NCI-H1105 treated with DMSO at 0.1 percent for 48 hours (cell line): ENCODE measurements at regions not wholly inside any gene's neighbourhood (a gene's known extent, or its start where the extent isn't known, plus 50 kb on each side); places are given as distances from the start of the nearest gene placed in this dataset.
"Not testable (repeated sequence)": the region's sequence is repeated elsewhere in the genome, so short reads cannot be mapped to it uniquely, and the experiment has no call there.

ENCODE experiments used
- DNase-seq: peaks from one replicate; lab custom pipeline; 2025; lab: John Stamatoyannopoulos, UW

DNA sequence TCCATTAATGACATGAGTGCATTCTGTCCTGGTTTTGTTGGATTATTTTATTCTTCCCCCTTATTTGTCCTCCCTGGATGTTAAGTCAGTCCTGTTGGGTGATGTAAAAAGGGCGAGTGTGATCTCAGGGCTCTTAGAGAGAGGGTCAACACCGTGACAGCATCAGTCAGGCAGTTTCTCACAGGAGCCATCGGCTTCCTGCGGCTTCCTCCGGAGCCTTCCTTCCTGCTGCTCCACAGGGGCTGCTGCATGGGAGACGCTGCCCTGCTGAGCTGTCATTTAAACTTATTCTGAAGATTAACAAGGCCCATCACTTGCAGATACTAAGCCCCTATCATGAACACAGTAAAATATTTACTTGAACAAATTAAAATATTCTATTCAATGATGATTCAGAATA is 211.3 kb downstream of the SPATA31A1 start:
- not testable (repeated sequence) for DNase-seq

GRCh38 chr9:39567396-39567795 is 211.9 kb downstream of the SPATA31A1 start:
- DNase-seq, result not testable (repeated sequence)

- not testable (repeated sequence) for DNase-seq
Observed at GRCh38 chr9:39568900-39569299, 213.4 kb downstream of the SPATA31A1 start.

GRCh38 chr9:39573024-39574022 is 217.9 kb downstream of the SPATA31A1 start:
- not testable (repeated sequence) for DNase-seq

GRCh38 chr9:39579000-39579399 is 223.5 kb downstream of the SPATA31A1 start:
- DNase-seq, result not testable (repeated sequence)

DNA sequence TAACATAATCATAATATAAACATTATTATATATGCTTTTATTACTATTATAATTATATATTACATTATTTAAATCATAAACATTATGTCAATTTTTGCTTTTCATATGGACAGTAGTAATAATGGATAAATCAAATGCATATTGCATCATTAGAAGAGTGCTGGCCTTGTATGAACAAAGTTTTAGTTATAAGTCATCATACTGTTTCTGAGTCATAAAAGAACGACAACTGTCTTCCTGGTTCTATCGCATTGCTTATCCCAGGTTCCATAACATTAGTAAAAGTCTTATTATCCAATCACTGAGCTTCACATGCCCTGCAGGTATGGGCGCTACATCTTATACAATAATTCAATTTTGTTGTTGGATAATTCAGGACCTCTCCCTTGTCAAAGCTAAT is 225.8 kb downstream of the SPATA31A1 start:
- not testable (repeated sequence) for DNase-seq

DNA sequence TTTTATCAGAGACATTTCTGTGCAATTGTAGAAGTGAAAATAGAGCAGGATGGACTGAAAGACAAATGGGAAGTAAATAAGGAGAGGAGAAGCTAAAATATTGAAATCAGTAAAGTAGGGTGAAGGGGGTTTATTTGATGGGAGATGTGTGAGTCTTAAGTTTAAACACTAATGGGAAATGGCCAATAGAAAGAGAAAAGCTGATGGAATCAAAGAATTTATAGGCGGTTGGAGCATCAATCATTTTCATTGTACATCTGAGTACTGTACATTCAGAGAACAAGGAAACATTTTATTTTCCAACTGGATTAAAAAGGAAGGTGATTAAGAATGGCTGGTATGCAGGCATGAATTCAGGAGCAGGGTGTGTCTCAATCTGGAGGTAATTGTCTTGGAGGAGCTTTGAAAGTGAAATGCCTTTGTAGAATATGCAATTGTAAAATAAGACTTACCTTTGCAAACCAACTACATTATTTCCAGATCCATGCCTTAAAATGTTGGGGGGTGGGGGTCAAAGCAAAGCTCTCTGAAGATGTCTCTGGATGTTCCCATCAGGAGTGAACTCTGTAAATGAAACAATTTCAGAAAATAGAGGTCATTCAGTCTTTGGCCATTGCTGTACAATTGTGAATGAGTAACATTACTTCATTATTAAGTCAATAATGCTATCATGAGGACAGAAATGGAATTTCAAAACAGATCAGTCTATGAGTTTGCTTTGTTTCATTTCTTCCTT is 227.4 kb downstream of the SPATA31A1 start:
- DNase-seq, result not testable (repeated sequence)

GRCh38 chr9:39583413-39583747 is 227.9 kb downstream of the SPATA31A1 start:
- not testable (repeated sequence) for DNase-seq

- not testable (repeated sequence) for DNase-seq
Observed at GRCh38 chr9:39585233-39585632, 229.8 kb downstream of the SPATA31A1 start.

DNA sequence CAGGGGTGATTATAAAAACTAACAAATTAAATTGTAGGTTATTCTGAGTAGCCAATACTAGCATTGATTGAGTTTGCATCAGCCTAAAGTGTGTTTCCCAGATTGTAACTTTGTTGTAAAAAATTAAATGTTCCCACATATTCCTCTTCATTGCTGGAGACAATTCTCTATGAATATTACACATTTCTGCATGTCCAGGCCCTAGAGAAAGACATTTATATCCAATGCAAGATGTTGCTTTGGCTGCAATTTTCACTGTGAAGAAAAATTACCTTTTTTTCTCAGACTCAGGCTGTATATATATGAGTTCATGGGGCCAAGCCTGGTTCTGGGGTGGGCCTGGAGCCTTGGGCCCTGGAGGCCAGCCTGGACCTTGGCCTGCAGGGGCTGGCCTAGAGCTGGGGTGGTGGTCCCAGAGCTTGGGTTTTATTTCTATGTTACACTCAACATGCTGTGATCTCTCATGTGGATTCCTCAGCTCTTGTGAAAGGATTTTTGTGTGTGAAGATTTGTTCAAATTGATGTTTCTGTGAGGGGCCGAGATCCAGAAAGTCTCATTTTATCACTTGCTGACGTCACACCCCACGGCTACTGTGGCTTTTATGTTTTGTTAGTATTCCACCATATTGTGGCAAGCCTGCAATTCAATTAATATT is 232.5 kb downstream of the SPATA31A1 start:
- no peak for DNase-seq

DNA sequence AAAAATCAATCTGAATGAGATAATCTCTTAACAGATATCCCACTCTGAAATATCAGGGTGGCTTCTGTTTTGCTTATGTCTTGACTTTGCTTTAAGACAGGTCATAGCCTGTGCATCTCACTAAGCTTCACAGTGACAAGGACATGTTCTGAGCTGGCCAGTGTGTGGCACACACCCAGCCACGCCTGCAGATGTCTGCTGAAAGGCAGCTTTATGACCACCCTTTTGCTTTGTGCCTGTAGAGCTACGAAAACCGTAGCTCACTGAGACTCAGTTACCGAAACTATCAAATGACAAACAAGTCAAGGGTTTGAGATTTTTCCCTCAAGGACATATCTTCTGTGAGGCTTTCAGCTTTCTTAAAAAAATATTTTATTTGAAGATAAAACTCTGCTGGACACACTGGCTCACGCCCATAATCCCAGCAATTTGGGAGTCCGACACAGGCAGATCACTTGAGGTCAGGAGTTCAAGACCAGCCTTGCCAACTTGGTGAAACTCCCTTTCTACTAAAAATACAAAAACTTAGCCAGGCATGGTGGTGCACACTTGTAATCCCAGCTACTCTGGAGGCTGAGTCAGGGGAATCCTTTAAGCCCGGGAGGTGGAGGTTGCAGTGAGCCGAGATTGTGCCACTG is 233.2 kb downstream of the SPATA31A1 start:
- no peak for DNase-seq

GRCh38 chr9:39604089-39604488 is 248.6 kb downstream of the SPATA31A1 start:
- not testable (repeated sequence) for DNase-seq

- DNase-seq, result not testable (repeated sequence)
Observed at GRCh38 chr9:39611449-39612231, 256.2 kb downstream of the SPATA31A1 start.

- DNase-seq, result not testable (repeated sequence)
Observed at GRCh38 chr9:39616480-39616879, 261.0 kb downstream of the SPATA31A1 start.

DNA sequence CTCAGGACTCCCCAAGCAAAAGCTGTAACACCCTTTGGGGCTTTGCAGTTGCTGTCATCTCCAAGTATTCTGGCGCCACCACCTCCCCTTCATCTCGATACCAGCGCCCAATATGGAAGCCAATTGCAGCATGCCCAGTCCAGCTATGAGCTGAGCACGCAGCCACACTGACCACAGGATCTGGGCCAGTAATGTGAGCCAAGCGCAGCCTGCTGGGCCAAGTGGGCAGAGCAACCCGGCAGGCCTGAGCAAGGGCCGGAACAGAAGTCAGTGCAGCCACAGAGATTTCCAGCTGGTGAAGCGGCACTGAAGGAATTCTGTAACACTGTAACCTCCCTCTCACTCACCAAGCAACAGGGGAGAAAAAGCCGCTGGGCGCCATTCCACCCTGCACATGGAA is 268.6 kb downstream of the SPATA31A1 start:
- not testable (repeated sequence) for DNase-seq

- not testable (repeated sequence) for DNase-seq
Observed at GRCh38 chr9:39632071-39632470, 276.6 kb downstream of the SPATA31A1 start.

DNA sequence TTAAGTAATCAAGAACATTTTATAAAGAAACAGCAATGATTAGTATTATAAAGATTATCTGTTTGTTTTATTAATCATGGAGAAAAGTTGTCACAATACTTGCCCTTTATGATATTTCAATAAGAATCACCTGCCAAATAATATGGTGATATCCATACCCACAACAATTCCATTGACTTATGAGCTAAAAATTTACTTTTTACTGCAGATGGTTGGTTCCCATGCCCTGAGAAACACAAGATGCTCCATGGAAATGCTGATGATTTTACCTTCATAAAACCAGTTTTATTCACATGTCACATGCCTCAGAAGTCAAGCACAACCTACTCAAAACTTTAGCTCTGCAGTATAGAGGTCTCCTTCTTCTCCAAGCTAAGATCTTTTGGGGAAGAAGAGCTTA is 293.6 kb downstream of the SPATA31A1 start:
- DNase-seq, result not testable (repeated sequence)

DNA sequence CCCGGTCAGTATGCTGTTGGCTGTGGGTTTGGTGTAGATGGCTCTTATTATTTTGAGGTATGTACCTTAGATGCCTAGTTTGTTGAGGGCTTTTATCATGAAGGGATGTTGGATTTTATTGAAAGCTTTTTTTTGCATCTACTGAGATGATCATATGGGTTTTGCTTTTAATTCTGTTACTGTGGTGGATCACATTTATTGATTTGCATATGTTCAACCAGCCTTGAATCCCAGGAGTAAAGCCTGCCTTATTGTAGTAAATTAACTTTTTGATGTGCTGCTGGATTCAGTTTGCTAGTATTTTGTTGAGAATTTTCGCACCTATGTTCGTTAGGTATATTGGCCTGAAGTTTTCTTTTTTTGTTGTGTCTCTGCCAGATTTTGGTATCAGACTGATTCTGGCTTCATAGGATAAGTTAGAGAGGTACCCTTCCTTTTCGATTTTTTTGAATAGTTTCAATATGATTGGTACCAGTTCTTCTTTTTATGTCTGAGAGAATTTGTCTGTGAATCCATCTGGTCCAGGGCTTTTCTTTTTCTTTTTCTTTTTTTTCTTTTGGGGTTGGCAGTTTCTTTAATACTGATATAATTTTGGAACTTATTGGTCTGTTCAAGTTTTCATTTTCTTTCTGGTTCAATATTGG is 301.6 kb downstream of the SPATA31A1 start:
- DNase-seq, result not testable (repeated sequence)

DNA sequence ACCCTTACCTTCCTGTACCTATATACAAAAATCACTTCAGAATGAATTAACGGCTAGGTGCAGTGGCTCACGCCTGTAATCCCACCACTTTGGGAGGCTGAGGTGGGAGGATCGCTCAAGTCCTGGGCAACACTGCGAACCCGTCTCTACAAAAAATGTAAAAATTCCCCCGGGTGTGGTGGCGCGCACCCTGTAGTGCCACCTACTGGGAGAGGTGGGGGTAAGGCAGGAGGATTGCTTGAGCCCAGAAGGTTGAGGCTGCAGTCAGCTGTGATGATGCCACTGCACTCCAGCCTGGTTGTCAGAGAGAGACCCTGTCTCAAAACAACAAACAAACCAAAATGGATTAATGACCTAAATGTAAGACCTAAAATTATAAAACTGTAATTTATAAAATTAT is 307.6 kb downstream of the SPATA31A1 start:
- DNase-seq, result not testable (repeated sequence)

- not testable (repeated sequence) for DNase-seq
Observed at GRCh38 chr9:39663713-39664112, 308.2 kb downstream of the SPATA31A1 start.
